ENCODE measurements at regions not wholly inside any gene's neighbourhood (a gene's known extent, or its start where the extent isn't known, plus 50 kb on each side); places are given as distances from the start of the nearest gene placed in this dataset.
"Not testable (repeated sequence)": the region's sequence is repeated elsewhere in the genome, so short reads cannot be mapped to it uniquely, and the experiment has no call there.

DNA sequence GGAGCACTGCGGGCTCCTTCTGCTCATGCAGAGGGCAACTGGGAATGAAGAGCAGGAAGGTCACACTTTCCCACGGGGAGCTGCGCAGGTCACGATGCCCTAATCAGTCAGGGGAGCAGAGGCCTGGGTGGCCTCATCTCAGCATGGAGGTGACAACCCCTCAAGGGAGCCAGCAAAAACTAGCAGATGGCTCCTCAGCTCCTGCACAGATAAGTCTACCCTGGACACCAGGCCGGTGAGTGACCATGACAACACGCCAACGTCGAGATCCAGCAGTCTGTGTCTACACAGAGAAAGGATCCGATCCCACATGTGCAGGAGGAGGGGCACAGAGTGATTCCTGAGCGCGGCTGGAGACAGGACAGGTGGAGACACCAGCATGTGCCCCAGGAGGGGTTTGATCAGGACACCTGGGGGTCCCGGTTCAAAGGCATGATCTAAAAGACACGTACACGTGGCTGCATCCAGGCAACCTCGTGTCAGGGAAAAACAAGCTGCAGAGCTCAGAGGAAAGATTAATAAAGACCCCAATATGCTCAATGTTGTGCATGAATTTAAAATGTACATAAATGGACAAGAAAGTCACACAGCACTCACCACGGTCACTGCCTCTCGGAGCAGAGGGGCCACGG lies 153.7 kb upstream of the SFSWAP start:
- TF ChIP-seq, protein P1, sequence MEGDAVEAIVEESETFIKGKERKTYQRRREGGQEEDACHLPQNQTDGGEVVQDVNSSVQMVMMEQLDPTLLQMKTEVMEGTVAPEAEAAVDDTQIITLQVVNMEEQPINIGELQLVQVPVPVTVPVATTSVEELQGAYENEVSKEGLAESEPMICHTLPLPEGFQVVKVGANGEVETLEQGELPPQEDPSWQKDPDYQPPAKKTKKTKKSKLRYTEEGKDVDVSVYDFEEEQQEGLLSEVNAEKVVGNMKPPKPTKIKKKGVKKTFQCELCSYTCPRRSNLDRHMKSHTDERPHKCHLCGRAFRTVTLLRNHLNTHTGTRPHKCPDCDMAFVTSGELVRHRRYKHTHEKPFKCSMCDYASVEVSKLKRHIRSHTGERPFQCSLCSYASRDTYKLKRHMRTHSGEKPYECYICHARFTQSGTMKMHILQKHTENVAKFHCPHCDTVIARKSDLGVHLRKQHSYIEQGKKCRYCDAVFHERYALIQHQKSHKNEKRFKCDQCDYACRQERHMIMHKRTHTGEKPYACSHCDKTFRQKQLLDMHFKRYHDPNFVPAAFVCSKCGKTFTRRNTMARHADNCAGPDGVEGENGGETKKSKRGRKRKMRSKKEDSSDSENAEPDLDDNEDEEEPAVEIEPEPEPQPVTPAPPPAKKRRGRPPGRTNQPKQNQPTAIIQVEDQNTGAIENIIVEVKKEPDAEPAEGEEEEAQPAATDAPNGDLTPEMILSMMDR (IDR thresholded peaks at IDR 0.05), result no peak
- H3K79me2 ChIP-seq, result no peaks in the 10 kb centered on the region
- H3K36me3 ChIP-seq (ENCODE audit: control insufficient read depth, insufficient read depth, low read length), result no peaks in the 10 kb centered on the region
- H3K27ac ChIP-seq, result no peak overlapping the region
- H3K9ac ChIP-seq, result no peak overlapping the region
- H3K4me1 ChIP-seq, result no peaks in the 10 kb centered on the region
- no peaks in the 10 kb centered on the region for H3K9me3 ChIP-seq (ENCODE audit: control insufficient read depth, low read length)
- H3K4me3 ChIP-seq (ENCODE audit: low read depth, low read length), result no peak overlapping the region
- no peaks in the 10 kb centered on the region for H3K27me3 ChIP-seq (ENCODE audit: control insufficient read depth, insufficient read depth, low read length)
- no peak overlapping the region for H3K4me2 ChIP-seq (ENCODE audit: low read length)
- no peak overlapping the region for H2AFZ ChIP-seq

- no peak overlapping the region for H3K4me2 ChIP-seq (ENCODE audit: low read length)
- no peak overlapping the region for H3K27ac ChIP-seq
- H3K27me3 ChIP-seq (ENCODE audit: control insufficient read depth, insufficient read depth, low read length), result no peaks in the 10 kb centered on the region
- H3K9me3 ChIP-seq (ENCODE audit: control insufficient read depth, low read length), result no peaks in the 10 kb centered on the region
- H3K79me2 ChIP-seq, result no peaks in the 10 kb centered on the region
- no peak overlapping the region for H3K4me3 ChIP-seq (ENCODE audit: low read depth, low read length)
- no peaks in the 10 kb centered on the region for H3K36me3 ChIP-seq (ENCODE audit: control insufficient read depth, insufficient read depth, low read length)
- H2AFZ ChIP-seq, result no peak overlapping the region
- H3K9ac ChIP-seq, result no peak overlapping the region
- TF ChIP-seq, protein P1 (IDR thresholded peaks at IDR 0.05), result no peak
- no peaks in the 10 kb centered on the region for H3K4me1 ChIP-seq
Observed at GRCh38 chr12:131559517-131560516, 151.1 kb upstream of the SFSWAP start.

- Histone ChIP-seq H3K27ac (no peak overlapping the region), H3K4me1 (no peaks in the 10 kb centered on the region), H3K9me3 (ENCODE audit: control insufficient read depth, low read length) (no peaks in the 10 kb centered on the region), H3K4me3 (ENCODE audit: low read depth, low read length) (no peak overlapping the region), H3K27me3 (ENCODE audit: control insufficient read depth, insufficient read depth, low read length) (no peaks in the 10 kb centered on the region), H3K79me2 (no peaks in the 10 kb centered on the region), H3K36me3 (ENCODE audit: control insufficient read depth, insufficient read depth, low read length) (no peaks in the 10 kb centered on the region), H3K9ac (no peak overlapping the region), H2AFZ (no peak overlapping the region), H3K4me2 (ENCODE audit: low read length) (no peak overlapping the region)
- TF ChIP-seq, protein P1 (IDR thresholded peaks at IDR 0.05), result no peak
Observed at GRCh38 chr12:131561051-131561450, 149.8 kb upstream of the SFSWAP start.

- Histone ChIP-seq H3K27me3 (ENCODE audit: control insufficient read depth, insufficient read depth, low read length) (no peaks in the 10 kb centered on the region), H3K9ac (no peak overlapping the region), H3K4me3 (ENCODE audit: low read depth, low read length) (no peak overlapping the region), H3K79me2 (no peaks in the 10 kb centered on the region), H3K27ac (no peak overlapping the region), H3K4me1 (no peaks in the 10 kb centered on the region), H3K36me3 (ENCODE audit: control insufficient read depth, insufficient read depth, low read length) (no peaks in the 10 kb centered on the region), H3K9me3 (ENCODE audit: control insufficient read depth, low read length) (no peaks in the 10 kb centered on the region), H2AFZ (no peak overlapping the region), H3K4me2 (ENCODE audit: low read length) (no peak overlapping the region)
- TF ChIP-seq, protein P1 (IDR thresholded peaks at IDR 0.05), result no peak
Observed at GRCh38 chr12:131561891-131562684, 148.8 kb upstream of the SFSWAP start.

DNA sequence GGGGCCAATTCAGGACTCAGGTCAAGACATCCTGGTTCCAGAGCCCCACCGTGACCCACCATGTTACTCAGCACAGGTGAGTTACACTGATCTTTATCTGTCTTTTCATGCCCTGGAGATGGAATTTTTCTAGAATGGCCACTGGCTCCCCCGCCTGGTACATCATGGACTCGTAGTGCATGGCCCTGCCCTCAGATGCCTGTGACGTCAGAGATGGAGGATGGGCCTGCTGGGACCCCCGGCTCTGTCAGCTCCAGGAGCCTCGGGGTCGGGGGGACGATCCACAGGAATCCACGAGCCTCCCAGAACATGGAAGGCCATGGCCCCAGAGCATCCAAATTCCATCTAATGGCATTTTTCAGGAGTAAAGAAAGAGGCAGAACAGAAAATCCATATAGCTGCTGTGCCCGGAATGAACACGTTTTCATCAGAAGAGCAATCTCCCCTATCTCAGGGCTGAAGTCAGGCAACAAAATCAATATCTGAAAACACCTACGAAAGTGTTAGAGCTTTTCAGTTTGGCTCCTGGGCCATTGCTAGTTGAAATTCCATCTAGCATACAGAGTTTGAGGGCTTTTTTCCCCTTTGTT lies 146.7 kb upstream of the SFSWAP start:
- H3K4me2 ChIP-seq (ENCODE audit: low read length); H3K4me1 ChIP-seq; H3K36me3 ChIP-seq (ENCODE audit: control insufficient read depth, insufficient read depth, low read length); H3K9me3 ChIP-seq (ENCODE audit: control insufficient read depth, low read length); H3K27ac ChIP-seq; H3K9ac ChIP-seq; H3K4me3 ChIP-seq (ENCODE audit: low read depth, low read length); H3K27me3 ChIP-seq (ENCODE audit: control insufficient read depth, insufficient read depth, low read length); H3K79me2 ChIP-seq; H2AFZ ChIP-seq: not testable (repeated sequence)

Measured in parathyroid adenoma (tissue), 2 donors.